ENCODE measurements at regions not wholly inside any gene's neighbourhood (a gene's known extent, or its start where the extent isn't known, plus 50 kb on each side); places are given as distances from the start of the nearest gene placed in this dataset.

DNA sequence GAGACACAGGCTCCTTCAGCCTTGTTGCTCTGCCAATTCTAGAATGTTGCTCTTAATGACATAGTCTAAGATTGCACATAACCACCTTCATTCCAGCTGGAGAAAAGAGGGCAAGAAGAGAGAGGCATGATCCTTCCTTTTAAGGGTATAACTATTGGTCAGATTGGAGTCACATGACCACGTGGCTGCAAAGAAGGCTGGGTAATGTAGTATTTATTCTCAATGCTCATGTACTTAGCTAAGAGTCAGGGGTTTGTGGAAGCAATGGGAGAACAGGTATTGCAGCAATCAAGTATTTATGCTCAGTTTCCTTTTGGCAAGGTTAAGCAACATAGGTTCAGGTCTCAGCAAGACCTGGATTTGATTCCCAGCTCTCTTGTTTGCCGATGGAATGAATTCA is 298.8 kb upstream of the TBX3 start:
- TF ChIP-seq, protein P1, sequence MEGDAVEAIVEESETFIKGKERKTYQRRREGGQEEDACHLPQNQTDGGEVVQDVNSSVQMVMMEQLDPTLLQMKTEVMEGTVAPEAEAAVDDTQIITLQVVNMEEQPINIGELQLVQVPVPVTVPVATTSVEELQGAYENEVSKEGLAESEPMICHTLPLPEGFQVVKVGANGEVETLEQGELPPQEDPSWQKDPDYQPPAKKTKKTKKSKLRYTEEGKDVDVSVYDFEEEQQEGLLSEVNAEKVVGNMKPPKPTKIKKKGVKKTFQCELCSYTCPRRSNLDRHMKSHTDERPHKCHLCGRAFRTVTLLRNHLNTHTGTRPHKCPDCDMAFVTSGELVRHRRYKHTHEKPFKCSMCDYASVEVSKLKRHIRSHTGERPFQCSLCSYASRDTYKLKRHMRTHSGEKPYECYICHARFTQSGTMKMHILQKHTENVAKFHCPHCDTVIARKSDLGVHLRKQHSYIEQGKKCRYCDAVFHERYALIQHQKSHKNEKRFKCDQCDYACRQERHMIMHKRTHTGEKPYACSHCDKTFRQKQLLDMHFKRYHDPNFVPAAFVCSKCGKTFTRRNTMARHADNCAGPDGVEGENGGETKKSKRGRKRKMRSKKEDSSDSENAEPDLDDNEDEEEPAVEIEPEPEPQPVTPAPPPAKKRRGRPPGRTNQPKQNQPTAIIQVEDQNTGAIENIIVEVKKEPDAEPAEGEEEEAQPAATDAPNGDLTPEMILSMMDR (conservative IDR thresholded peaks at IDR 0.05; ENCODE audit: low read length), result no peak
- TF ChIP-seq EZH2phosphoT487 (IDR thresholded peaks at IDR 0.05; ENCODE audit: borderline replicate concordance), result no peak

Measured in Loucy (cell line).